MM.1S (cell line): ENCODE measurements at regions not wholly inside any gene's neighbourhood (a gene's known extent, or its start where the extent isn't known, plus 50 kb on each side); places are given as distances from the start of the nearest gene placed in this dataset.

Experiments used
- EZH2 ChIP-seq: fragments of 300-600 bp; sonication (generic); optimal IDR thresholded peaks from 2 replicates; pipeline ENCODE3; 2017; ENCODE audit warnings: low read depth, mild to moderate bottlenecking, antibody characterized with exemption, low read length, mixed read lengths
- EZH2phosphoT487 ChIP-seq: fragments of 300-600 bp; sonication (generic); IDR thresholded peaks from 2 replicates; pipeline ENCODE4 v1.6.1; 2018; ENCODE audit warnings: antibody characterized with exemption, low read length
- TF ChIP-seq, protein P1 (sequence below): fragments of 300-600 bp; sonication (generic); IDR thresholded peaks from 2 replicates; pipeline ENCODE4 v1.5.1; 2016; ENCODE audit warnings: antibody characterized with exemption, low read length, mixed read lengths

DNA sequence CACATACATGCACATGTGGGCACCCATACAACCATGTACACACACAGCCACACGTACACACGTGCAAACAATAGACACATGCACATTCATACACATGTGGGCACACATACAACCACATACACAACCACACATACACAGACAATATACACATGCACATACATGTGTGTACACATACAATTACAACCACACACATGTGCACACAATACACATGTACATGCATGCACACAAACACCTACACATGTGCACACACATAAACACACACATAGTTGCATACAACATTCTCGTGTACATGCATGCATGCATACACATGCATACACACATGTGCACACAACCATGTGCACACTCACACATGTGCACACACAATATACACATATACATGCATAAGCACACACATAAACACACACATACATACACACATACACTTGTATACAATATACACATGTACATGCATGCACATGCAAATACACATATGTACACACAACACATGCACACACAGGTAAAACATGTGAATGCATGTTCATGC lies 118.6 kb upstream of the FRMD4A start:
- TF ChIP-seq, protein P1, sequence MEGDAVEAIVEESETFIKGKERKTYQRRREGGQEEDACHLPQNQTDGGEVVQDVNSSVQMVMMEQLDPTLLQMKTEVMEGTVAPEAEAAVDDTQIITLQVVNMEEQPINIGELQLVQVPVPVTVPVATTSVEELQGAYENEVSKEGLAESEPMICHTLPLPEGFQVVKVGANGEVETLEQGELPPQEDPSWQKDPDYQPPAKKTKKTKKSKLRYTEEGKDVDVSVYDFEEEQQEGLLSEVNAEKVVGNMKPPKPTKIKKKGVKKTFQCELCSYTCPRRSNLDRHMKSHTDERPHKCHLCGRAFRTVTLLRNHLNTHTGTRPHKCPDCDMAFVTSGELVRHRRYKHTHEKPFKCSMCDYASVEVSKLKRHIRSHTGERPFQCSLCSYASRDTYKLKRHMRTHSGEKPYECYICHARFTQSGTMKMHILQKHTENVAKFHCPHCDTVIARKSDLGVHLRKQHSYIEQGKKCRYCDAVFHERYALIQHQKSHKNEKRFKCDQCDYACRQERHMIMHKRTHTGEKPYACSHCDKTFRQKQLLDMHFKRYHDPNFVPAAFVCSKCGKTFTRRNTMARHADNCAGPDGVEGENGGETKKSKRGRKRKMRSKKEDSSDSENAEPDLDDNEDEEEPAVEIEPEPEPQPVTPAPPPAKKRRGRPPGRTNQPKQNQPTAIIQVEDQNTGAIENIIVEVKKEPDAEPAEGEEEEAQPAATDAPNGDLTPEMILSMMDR = no peak
- TF ChIP-seq EZH2 (no peak), EZH2phosphoT487 (no peak)
